Sigmoid colon (tissue), 6 donors: ENCODE measurements at regions not wholly inside any gene's neighbourhood (a gene's known extent, or its start where the extent isn't known, plus 50 kb on each side); places are given as distances from the start of the nearest gene placed in this dataset.

ENCODE experiments used
- DNase-seq: peaks from one replicate; pipeline ENCODE4 v3.0.0-alpha.2; 2019
- H3K27ac ChIP-seq, 4 donors: fragments of 200-600 bp; sonication (generic); one replicate each; pipeline ENCODE4 v1.5.1; 2016 to 2019; ENCODE audit warnings: mild to moderate bottlenecking in 1 of 4
- H3K27me3 ChIP-seq, 3 donors: fragments of 200-600 bp; sonication (generic); one replicate each; pipeline ENCODE4 v1.5.1; 2019; ENCODE audit warnings: mild to moderate bottlenecking in 1 of 3
- H3K36me3 ChIP-seq, 4 donors: fragments of 200-600 bp; sonication (generic); one replicate each; pipeline ENCODE4 v1.5.1; 2016 to 2019
- H3K4me1 ChIP-seq, 4 donors: fragments of 200-600 bp; sonication (generic); one replicate each; pipeline ENCODE4 v1.5.1; 2017 to 2019
- H3K4me3 ChIP-seq, 4 donors: fragments of 200-600 bp; sonication (generic); one replicate each; pipeline ENCODE4 v1.5.1; 2017 to 2019; ENCODE audit warnings: mild to moderate bottlenecking in 2 of 4, moderate library complexity in 1 of 4
- H3K9me3 ChIP-seq, 4 donors: fragments of 200-600 bp in 3 of 4; sonication (generic) in 3 of 4; one replicate each; pipeline versions ENCODE4 v1.5.1 to v1.6.1; 2013 to 2019
- CTCF ChIP-seq, 4 experiments: fragments of 450-650 bp in 3 of 4; fragments of 200-600 bp in 1 of 4; IDR thresholded peaks; one replicate each; pipeline ENCODE4 v1.5.1; 2016 to 2019; ENCODE audit warnings: antibody characterized with exemption in 4 of 4, mild to moderate bottlenecking in 3 of 4, moderate library complexity in 2 of 4
- EP300 ChIP-seq, 4 donors: sonication (generic); formaldehyde crosslinking; IDR thresholded peaks; one replicate each; pipeline ENCODE4 v1.6.1; 2017; ENCODE audit warnings: antibody characterized with exemption in 4 of 4
- POLR2A ChIP-seq, 2 donors: fragments of 450-650 bp; IDR thresholded peaks; one replicate each; pipeline ENCODE4 v1.6.1; 2016; ENCODE audit warnings: antibody characterized with exemption in 2 of 2, mild to moderate bottlenecking in 2 of 2, moderate library complexity in 2 of 2
- POLR2AphosphoS5 ChIP-seq, 4 donors: sonication (generic); formaldehyde crosslinking; IDR thresholded peaks; one replicate each; pipeline ENCODE4 v1.6.1; 2017; ENCODE audit warnings: antibody characterized with exemption in 4 of 4
- WGBS, 2 donors: extraction: QIAGEN DNeasy Blood & Tissue Kit; methylation state at CpG; one replicate each; pipeline ENCODE4 v1.1.7; 2013; 5-methylcytosine and 5-hydroxymethylcytosine counted together
- intact Hi-C: fragments of 100-400 bp; cut with DNase I; formaldehyde crosslinking; loops from one replicate; pipeline ENCODE4 v1.15.1; 2023
- donor health status: healthy with polysubstance abuse.
- donor health status: healthy.

- Histone ChIP-seq H3K27ac (no peak overlapping the region), H3K4me3 (no peak overlapping the region), H3K4me1 (no peaks in the 10 kb centered on the region), H3K27me3 (no peaks in the 10 kb centered on the region), H3K9me3 (no peaks in the 10 kb centered on the region), H3K36me3 (no peaks in the 10 kb centered on the region)
- no peak for DNase-seq
- intact Hi-C loops = no loop called here
- WGBS, 2 donors = 78 to 90% methylated on average over 7 of the region's 7 CpGs
- TF ChIP-seq EP300 (IDR thresholded peaks at IDR 0.05) (no peak), POLR2AphosphoS5 (IDR thresholded peaks at IDR 0.05) (no peak), CTCF (IDR thresholded peaks at IDR 0.05) (no peak), POLR2A (IDR thresholded peaks at IDR 0.05) (no peak)
Observed at GRCh38 chr2:72000110-72000509, 147.6 kb downstream of the CYP26B1 start.

- 90 to 95% methylated on average over 5 of the region's 5 CpGs for WGBS, 2 donors
- Histone ChIP-seq H3K27me3 (no peaks in the 10 kb centered on the region), H3K27ac (no peak overlapping the region), H3K4me1 (no peaks in the 10 kb centered on the region), H3K36me3 (no peaks in the 10 kb centered on the region), H3K9me3 (no peaks in the 10 kb centered on the region), H3K4me3 (no peak overlapping the region)
- TF ChIP-seq CTCF (IDR thresholded peaks at IDR 0.05) = no peak
- no peak for TF ChIP-seq EP300 (IDR thresholded peaks at IDR 0.05)
- no peak for TF ChIP-seq POLR2AphosphoS5 (IDR thresholded peaks at IDR 0.05)
- no peak for TF ChIP-seq POLR2A (IDR thresholded peaks at IDR 0.05)
- DNase-seq = no peak
- intact Hi-C loops = loop anchor here (5.0 to 10.0 kb wide), 4 partner anchors 77 to 452 kb away; no protein-coding TSS in a partner anchor
Observed at GRCh38 chr2:71999580-71999979, 148.1 kb downstream of the CYP26B1 start.

DNA sequence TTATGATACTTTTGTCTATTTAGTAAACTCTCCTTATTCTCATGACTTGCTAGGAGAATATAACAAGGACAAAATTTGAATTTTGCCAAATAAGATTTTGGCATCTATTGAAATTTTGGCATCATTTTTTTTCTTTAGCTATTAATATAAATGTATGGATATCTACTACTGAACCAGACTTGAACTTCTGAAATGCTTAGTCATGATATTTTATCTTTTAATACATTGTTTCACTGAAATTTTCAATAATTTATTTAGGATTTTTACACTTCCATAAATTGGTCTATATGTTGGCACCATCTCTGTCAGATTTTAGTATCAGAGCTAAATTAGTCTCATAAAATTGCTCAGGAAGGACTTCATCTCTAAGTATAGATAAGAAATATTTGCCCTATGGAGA, 149.8 kb downstream of the CYP26B1 start:
- H3K27ac ChIP-seq = no peak overlapping the region
- intact Hi-C loops = loop anchor here (5.0 to 10.0 kb wide), 4 partner anchors 76 to 451 kb away; no protein-coding TSS in a partner anchor

DNA sequence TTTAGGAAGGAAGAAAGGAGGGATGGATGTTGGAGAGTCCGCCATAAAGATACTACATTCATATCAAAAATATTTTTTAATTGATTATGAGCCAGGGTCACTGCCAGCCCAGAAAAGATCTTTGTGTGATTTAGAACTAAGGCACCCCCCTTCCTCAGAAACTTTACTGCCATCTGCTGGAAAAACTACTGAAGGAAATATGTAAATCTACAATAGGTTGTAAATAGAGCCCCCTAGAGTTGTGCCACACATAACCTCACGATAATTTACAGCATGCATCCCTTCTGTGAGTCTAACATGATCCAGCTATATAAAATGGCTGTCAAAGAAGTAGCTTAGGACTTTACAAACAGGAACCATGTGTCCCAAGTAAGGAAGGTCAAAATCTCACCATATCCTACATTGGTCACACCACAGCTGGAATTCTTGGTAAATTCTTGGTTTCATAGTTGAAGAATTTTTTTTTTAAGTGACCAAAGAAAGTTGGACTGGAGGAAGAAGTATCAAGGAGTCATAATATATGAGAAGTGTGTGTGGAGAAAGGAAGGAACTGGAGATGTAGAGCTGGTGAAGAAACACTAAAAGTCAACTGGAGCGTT, 152.5 kb downstream of the CYP26B1 start:
- intact Hi-C loops = loop anchor here (5.0 to 10.0 kb wide), 4 partner anchors 73 to 448 kb away; no protein-coding TSS in a partner anchor
- Histone ChIP-seq H3K27ac (no peak overlapping the region), H3K27me3 (no peaks in the 10 kb centered on the region), H3K9me3 (no peaks in the 10 kb centered on the region), H3K4me3 (no peak overlapping the region), H3K36me3 (no peaks in the 10 kb centered on the region), H3K4me1 (no peaks in the 10 kb centered on the region)
- 73 to 80% methylated on average over 3 of the region's 3 CpGs for WGBS, 2 donors
- no peak for DNase-seq
- TF ChIP-seq POLR2AphosphoS5 (IDR thresholded peaks at IDR 0.05) (no peak), POLR2A (IDR thresholded peaks at IDR 0.05) (no peak), CTCF (IDR thresholded peaks at IDR 0.05) (peak in 3 of 4 experiments; percentile 34 to 50 (median 42)), EP300 (IDR thresholded peaks at IDR 0.05) (no peak)

More for the DNA sequence above, 149.8 kb downstream of the CYP26B1 start:
- no peaks in the 10 kb centered on the region for H3K27me3 ChIP-seq
- H3K4me1 ChIP-seq = no peaks in the 10 kb centered on the region
- TF ChIP-seq EP300 (IDR thresholded peaks at IDR 0.05) (no peak), CTCF (IDR thresholded peaks at IDR 0.05) (no peak), POLR2AphosphoS5 (IDR thresholded peaks at IDR 0.05) (no peak), POLR2A (IDR thresholded peaks at IDR 0.05) (no peak)
- no peak overlapping the region for H3K4me3 ChIP-seq
- no peak for DNase-seq
- H3K9me3 ChIP-seq = no peaks in the 10 kb centered on the region
- H3K36me3 ChIP-seq = no peaks in the 10 kb centered on the region

GRCh38 chr2:71992036-71992435, 155.6 kb downstream of the CYP26B1 start:
- intact Hi-C loops = loop anchor here (10.0 kb wide), 1 partner anchor 187 kb away; no protein-coding TSS in a partner anchor
- no peaks in the 10 kb centered on the region for H3K4me1 ChIP-seq
- no peak overlapping the region for H3K4me3 ChIP-seq
- H3K9me3 ChIP-seq = no peaks in the 10 kb centered on the region
- no peaks in the 10 kb centered on the region for H3K36me3 ChIP-seq
- DNase-seq = no peak
- no peak overlapping the region for H3K27ac ChIP-seq
- TF ChIP-seq CTCF (IDR thresholded peaks at IDR 0.05) (no peak), POLR2A (IDR thresholded peaks at IDR 0.05) (no peak), EP300 (IDR thresholded peaks at IDR 0.05) (no peak), POLR2AphosphoS5 (IDR thresholded peaks at IDR 0.05) (no peak)
- no peaks in the 10 kb centered on the region for H3K27me3 ChIP-seq
- 62 to 73% methylated on average over 2 of the region's 2 CpGs for WGBS, 2 donors
